ENCODE measurements at regions not wholly inside any gene's neighbourhood (a gene's known extent, or its start where the extent isn't known, plus 50 kb on each side); places are given as distances from the start of the nearest gene placed in this dataset.

GRCh38 chr14:61122862-61123261 is 141.8 kb downstream of the SLC38A6 start:
- DNase-seq (ENCODE audit: low spot score): no peak
- no peak for TF ChIP-seq CTCF (IDR thresholded peaks at IDR 0.05)
- H3K9me3 ChIP-seq: no peaks in the 10 kb centered on the region
- ATAC-seq (ENCODE audit: insufficient number of reproducible peaks, low FRiP score, low read depth): no peak
- peaks cover 3 to 22% of the 10 kb centered on the region in 2 donors for H3K4me1 ChIP-seq (ENCODE audit: control insufficient read depth in 1 of 2, low read depth in 2 of 2)
- H3K36me3 ChIP-seq: no peaks in the 10 kb centered on the region
- no peak overlapping the region for H3K4me3 ChIP-seq
- no peak overlapping the region for H3K27ac ChIP-seq
- no peaks in the 10 kb centered on the region for H3K27me3 ChIP-seq (replicated peaks; ENCODE audit: insufficient read depth)

GRCh38 chr14:61121355-61121787 is 140.3 kb downstream of the SLC38A6 start:
- no peak for ATAC-seq (ENCODE audit: insufficient number of reproducible peaks, low FRiP score, low read depth)
- H3K9me3 ChIP-seq: no peaks in the 10 kb centered on the region
- H3K36me3 ChIP-seq: no peaks in the 10 kb centered on the region
- no peak for DNase-seq (ENCODE audit: low spot score)
- no peak overlapping the region for H3K4me3 ChIP-seq
- peaks cover 3 to 21% of the 10 kb centered on the region in 2 donors for H3K4me1 ChIP-seq (ENCODE audit: control insufficient read depth in 1 of 2, low read depth in 2 of 2)
- no peak overlapping the region for H3K27ac ChIP-seq
- TF ChIP-seq CTCF (IDR thresholded peaks at IDR 0.05): no peak
- no peaks in the 10 kb centered on the region for H3K27me3 ChIP-seq (replicated peaks; ENCODE audit: insufficient read depth)

- peaks cover 0 to 13% of the 10 kb centered on the region in 2 donors for H3K4me1 ChIP-seq (ENCODE audit: control insufficient read depth in 1 of 2, low read depth in 2 of 2)
- no peaks in the 10 kb centered on the region for H3K27me3 ChIP-seq (replicated peaks; ENCODE audit: insufficient read depth)
- no peak for DNase-seq (ENCODE audit: low spot score)
- H3K36me3 ChIP-seq: no peaks in the 10 kb centered on the region
- no peak for ATAC-seq (ENCODE audit: insufficient number of reproducible peaks, low FRiP score, low read depth)
- no peaks in the 10 kb centered on the region for H3K9me3 ChIP-seq
- TF ChIP-seq CTCF (IDR thresholded peaks at IDR 0.05): no peak
- peak overlapping the region; percentile 36 for H3K4me3 ChIP-seq
- H3K27ac ChIP-seq: peak overlapping the region in 1 of 2 donors; percentile 1
These were observed 139.5 kb downstream of the SLC38A6 start for GRCh38 chr14:61120576-61120975.

GRCh38 chr14:61119006-61119405 is 138.0 kb downstream of the SLC38A6 start:
- no peaks in the 10 kb centered on the region for H3K27me3 ChIP-seq (replicated peaks; ENCODE audit: insufficient read depth)
- H3K36me3 ChIP-seq: no peaks in the 10 kb centered on the region
- H3K4me1 ChIP-seq (ENCODE audit: control insufficient read depth in 1 of 2, low read depth in 2 of 2): peaks cover 0 to 6% of the 10 kb centered on the region in 2 donors
- no peak overlapping the region for H3K4me3 ChIP-seq
- ATAC-seq (ENCODE audit: insufficient number of reproducible peaks, low FRiP score, low read depth): no peak
- H3K27ac ChIP-seq: no peak overlapping the region
- H3K9me3 ChIP-seq: no peaks in the 10 kb centered on the region
- no peak for TF ChIP-seq CTCF (IDR thresholded peaks at IDR 0.05)
- DNase-seq (ENCODE audit: low spot score): no peak

- ATAC-seq (ENCODE audit: insufficient number of reproducible peaks, low FRiP score, low read depth) (no peak), DNase-seq (ENCODE audit: low spot score) (no peak)
- Histone ChIP-seq H3K36me3 (no peaks in the 10 kb centered on the region), H3K9me3 (no peaks in the 10 kb centered on the region), H3K4me1 (ENCODE audit: control insufficient read depth in 1 of 2, low read depth in 2 of 2) (peaks cover 0 to 12% of the 10 kb centered on the region in 2 donors), H3K27ac (no peak overlapping the region), H3K27me3 (replicated peaks; ENCODE audit: insufficient read depth) (no peaks in the 10 kb centered on the region), H3K4me3 (no peak overlapping the region)
- TF ChIP-seq CTCF (IDR thresholded peaks at IDR 0.05): no peak
These were observed 135.3 kb downstream of the SLC38A6 start for GRCh38 chr14:61116369-61116768.

All from thoracic aorta (tissue), 2 donors.